PFSK-1 (cell line): ENCODE measurements at regions not wholly inside any gene's neighbourhood (a gene's known extent, or its start where the extent isn't known, plus 50 kb on each side); places are given as distances from the start of the nearest gene placed in this dataset.

Experiments
- TAF1 ChIP-seq: IDR thresholded peaks from 2 replicates; pipeline ENCODE4 v1.6.1; 2012; ENCODE audit warnings: low read length, control low read depth, borderline replicate concordance; ENCODE audit not compliant: insufficient read depth
- TF ChIP-seq, protein P1 (sequence below), 2 experiments: IDR thresholded peaks; 2 replicates each; pipeline versions ENCODE4 v1.6.1 to v1.8.0; 2011 to 2012; ENCODE audit warnings: low read depth in 2 of 2, low read length in 2 of 2, control low read depth in 1 of 2, inconsistent platforms in 1 of 2, mild to moderate bottlenecking in 1 of 2, moderate library complexity in 1 of 2; ENCODE audit not compliant: insufficient read depth in 1 of 2

DNA sequence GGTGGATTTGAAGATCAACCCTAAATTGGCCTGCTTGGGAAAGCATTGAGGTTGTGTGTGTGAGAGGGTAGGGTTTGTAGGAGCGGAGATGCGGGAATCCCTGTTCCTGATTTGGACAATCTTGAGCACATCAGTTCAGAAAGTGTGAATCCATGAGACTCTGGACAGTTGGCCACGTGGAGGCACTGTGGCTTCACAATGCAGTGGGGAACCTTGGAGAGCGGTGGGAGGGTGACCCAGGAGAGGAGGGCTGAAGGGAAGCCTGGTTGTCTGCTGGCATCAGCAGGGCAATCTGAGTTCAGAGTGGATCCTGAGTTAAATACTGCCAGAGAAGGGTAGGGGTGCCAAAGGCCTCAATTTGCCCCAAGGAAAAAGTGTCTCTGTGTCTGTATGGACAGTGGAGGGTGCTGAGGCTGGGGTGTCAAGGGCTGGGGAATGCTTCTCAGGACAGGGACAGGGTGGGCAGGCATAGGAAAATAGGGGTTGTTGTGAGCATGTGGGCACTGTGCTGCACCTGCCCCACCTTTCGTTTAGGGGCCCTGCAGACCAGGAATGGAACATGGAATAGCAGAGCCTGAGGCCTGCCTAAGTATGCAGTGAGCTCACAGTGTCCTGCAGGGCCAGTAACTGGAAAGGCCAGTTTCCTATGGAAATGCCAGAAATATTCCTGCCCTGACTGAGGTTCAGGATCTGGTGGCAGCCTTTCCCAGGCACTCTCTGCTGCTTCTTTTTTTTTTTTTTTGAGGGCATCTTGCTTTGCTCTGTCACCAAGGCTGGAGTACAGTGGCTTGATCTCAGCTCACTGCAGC, 162.9 kb upstream of the PRSS58 start:
- TF ChIP-seq, protein P1, sequence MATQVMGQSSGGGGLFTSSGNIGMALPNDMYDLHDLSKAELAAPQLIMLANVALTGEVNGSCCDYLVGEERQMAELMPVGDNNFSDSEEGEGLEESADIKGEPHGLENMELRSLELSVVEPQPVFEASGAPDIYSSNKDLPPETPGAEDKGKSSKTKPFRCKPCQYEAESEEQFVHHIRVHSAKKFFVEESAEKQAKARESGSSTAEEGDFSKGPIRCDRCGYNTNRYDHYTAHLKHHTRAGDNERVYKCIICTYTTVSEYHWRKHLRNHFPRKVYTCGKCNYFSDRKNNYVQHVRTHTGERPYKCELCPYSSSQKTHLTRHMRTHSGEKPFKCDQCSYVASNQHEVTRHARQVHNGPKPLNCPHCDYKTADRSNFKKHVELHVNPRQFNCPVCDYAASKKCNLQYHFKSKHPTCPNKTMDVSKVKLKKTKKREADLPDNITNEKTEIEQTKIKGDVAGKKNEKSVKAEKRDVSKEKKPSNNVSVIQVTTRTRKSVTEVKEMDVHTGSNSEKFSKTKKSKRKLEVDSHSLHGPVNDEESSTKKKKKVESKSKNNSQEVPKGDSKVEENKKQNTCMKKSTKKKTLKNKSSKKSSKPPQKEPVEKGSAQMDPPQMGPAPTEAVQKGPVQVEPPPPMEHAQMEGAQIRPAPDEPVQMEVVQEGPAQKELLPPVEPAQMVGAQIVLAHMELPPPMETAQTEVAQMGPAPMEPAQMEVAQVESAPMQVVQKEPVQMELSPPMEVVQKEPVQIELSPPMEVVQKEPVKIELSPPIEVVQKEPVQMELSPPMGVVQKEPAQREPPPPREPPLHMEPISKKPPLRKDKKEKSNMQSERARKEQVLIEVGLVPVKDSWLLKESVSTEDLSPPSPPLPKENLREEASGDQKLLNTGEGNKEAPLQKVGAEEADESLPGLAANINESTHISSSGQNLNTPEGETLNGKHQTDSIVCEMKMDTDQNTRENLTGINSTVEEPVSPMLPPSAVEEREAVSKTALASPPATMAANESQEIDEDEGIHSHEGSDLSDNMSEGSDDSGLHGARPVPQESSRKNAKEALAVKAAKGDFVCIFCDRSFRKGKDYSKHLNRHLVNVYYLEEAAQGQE (IDR thresholded peaks at IDR 0.05; ENCODE audit: insufficient read depth in 1 of 2, low read depth in 2 of 2, low read length in 2 of 2) = peak in 1 of 2 experiments; percentile 54; a peak in 1 of 4 replicates
- TF ChIP-seq TAF1 = no peak
